ENCODE measurements at regions not wholly inside any gene's neighbourhood (a gene's known extent, or its start where the extent isn't known, plus 50 kb on each side); places are given as distances from the start of the nearest gene placed in this dataset.

- Histone ChIP-seq H3K36me3 (replicated peaks; ENCODE audit: insufficient read depth, low read length) (no peaks in the 10 kb centered on the region), H3K4me2 (ENCODE audit: low read depth, low read length) (no peak overlapping the region), H3K27me3 (replicated peaks; ENCODE audit: insufficient read depth, low read length) (no peaks in the 10 kb centered on the region), H3K27ac (ENCODE audit: low read length) (no peak overlapping the region), H3K9ac (ENCODE audit: low read length) (no peak overlapping the region), H3K4me1 (ENCODE audit: low read length) (peaks cover 8% of the 10 kb centered on the region), H4K20me1 (ENCODE audit: insufficient read depth, low read length) (no peaks in the 10 kb centered on the region), H3K9me3 (replicated peaks; ENCODE audit: insufficient read depth, low read length) (no peaks in the 10 kb centered on the region), H3F3A (ENCODE audit: insufficient read depth, low read length) (0 out of 2 replicates have a peak, but pooled peaks cover 7% of the 10 kb centered on the region), H3K9me2 (replicated peaks; ENCODE audit: insufficient read depth, low read length) (no peaks in the 10 kb centered on the region), H3K79me2 (ENCODE audit: low read length) (no peaks in the 10 kb centered on the region), H3K4me3 (ENCODE audit: low read length) (no peak overlapping the region), H2AFZ (ENCODE audit: low read length) (no peak overlapping the region)
- TF ChIP-seq EZH2 (optimal IDR thresholded peaks at IDR 0.05; ENCODE audit: low read depth, low read length) (no peak), CTCF (IDR thresholded peaks at IDR 0.05; ENCODE audit: low read length) (no peak), EZH2phosphoT487 (IDR thresholded peaks at IDR 0.05; ENCODE audit: low read length) (no peak)
- no peak for DNase-seq
These were observed 61.3 kb upstream of the ARID1B start for GRCh38 chr6:156715839-156716238.

- no peak overlapping the region for H2AFZ ChIP-seq (ENCODE audit: low read length)
- no peaks in the 10 kb centered on the region for H3K36me3 ChIP-seq (replicated peaks; ENCODE audit: insufficient read depth, low read length)
- DNase-seq: no peak
- no peak overlapping the region for H3K4me3 ChIP-seq (ENCODE audit: low read length)
- no peaks in the 10 kb centered on the region for H3K9me2 ChIP-seq (replicated peaks; ENCODE audit: insufficient read depth, low read length)
- H3K9ac ChIP-seq (ENCODE audit: low read length): no peak overlapping the region
- no peaks in the 10 kb centered on the region for H3F3A ChIP-seq (ENCODE audit: insufficient read depth, low read length)
- no peaks in the 10 kb centered on the region for H4K20me1 ChIP-seq (ENCODE audit: insufficient read depth, low read length)
- H3K27ac ChIP-seq (ENCODE audit: low read length): no peak overlapping the region
- H3K9me3 ChIP-seq (replicated peaks; ENCODE audit: insufficient read depth, low read length): no peaks in the 10 kb centered on the region
- H3K27me3 ChIP-seq (replicated peaks; ENCODE audit: insufficient read depth, low read length): no peaks in the 10 kb centered on the region
- no peaks in the 10 kb centered on the region for H3K4me1 ChIP-seq (ENCODE audit: low read length)
- no peaks in the 10 kb centered on the region for H3K79me2 ChIP-seq (ENCODE audit: low read length)
- TF ChIP-seq CTCF (IDR thresholded peaks at IDR 0.05; ENCODE audit: low read length) (no peak), EZH2phosphoT487 (IDR thresholded peaks at IDR 0.05; ENCODE audit: low read length) (no peak), EZH2 (optimal IDR thresholded peaks at IDR 0.05; ENCODE audit: low read depth, low read length) (no peak)
- H3K4me2 ChIP-seq (ENCODE audit: low read depth, low read length): no peak overlapping the region
These were observed 63.6 kb upstream of the ARID1B start for GRCh38 chr6:156713548-156713947.

GRCh38 chr6:156710479-156710878 lies 66.7 kb upstream of the ARID1B start:
- no peak overlapping the region for H3K27ac ChIP-seq (ENCODE audit: low read length)
- no peak overlapping the region for H3K9ac ChIP-seq (ENCODE audit: low read length)
- H3K27me3 ChIP-seq (replicated peaks; ENCODE audit: insufficient read depth, low read length): no peaks in the 10 kb centered on the region
- H3K36me3 ChIP-seq (replicated peaks; ENCODE audit: insufficient read depth, low read length): no peaks in the 10 kb centered on the region
- no peaks in the 10 kb centered on the region for H3F3A ChIP-seq (ENCODE audit: insufficient read depth, low read length)
- H3K79me2 ChIP-seq (ENCODE audit: low read length): no peaks in the 10 kb centered on the region
- H3K4me2 ChIP-seq (ENCODE audit: low read depth, low read length): no peak overlapping the region
- no peaks in the 10 kb centered on the region for H3K9me2 ChIP-seq (replicated peaks; ENCODE audit: insufficient read depth, low read length)
- H2AFZ ChIP-seq (ENCODE audit: low read length): no peak overlapping the region
- TF ChIP-seq EZH2phosphoT487 (IDR thresholded peaks at IDR 0.05; ENCODE audit: low read length) (no peak), CTCF (IDR thresholded peaks at IDR 0.05; ENCODE audit: low read length) (no peak), EZH2 (optimal IDR thresholded peaks at IDR 0.05; ENCODE audit: low read depth, low read length) (no peak)
- no peaks in the 10 kb centered on the region for H3K4me1 ChIP-seq (ENCODE audit: low read length)
- no peak for DNase-seq
- no peaks in the 10 kb centered on the region for H4K20me1 ChIP-seq (ENCODE audit: insufficient read depth, low read length)
- H3K4me3 ChIP-seq (ENCODE audit: low read length): no peak overlapping the region
- H3K9me3 ChIP-seq (replicated peaks; ENCODE audit: insufficient read depth, low read length): no peaks in the 10 kb centered on the region
